ENCODE measurements at regions not wholly inside any gene's neighbourhood (a gene's known extent, or its start where the extent isn't known, plus 50 kb on each side); places are given as distances from the start of the nearest gene placed in this dataset.
"Not testable (repeated sequence)": the region's sequence is repeated elsewhere in the genome, so short reads cannot be mapped to it uniquely, and the experiment has no call there.

DNA sequence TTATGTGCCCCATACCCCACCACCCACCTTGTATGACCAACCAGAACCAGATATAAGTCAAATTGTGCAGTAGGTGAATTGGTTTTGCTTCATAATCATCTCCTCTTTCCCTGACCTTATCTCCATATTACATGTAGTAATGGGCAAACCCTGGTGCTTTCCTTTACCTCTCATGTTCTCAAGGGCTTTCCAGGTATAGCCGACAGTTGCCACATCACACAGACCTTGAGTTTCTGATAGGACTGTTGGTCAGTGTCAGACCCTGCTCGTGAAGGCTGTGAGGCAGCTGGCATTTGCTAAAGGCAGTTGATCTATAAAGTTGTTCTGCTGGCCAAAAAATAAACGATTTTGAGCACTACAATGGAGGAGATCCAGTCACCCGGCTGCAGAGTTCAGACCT, 145.9 kb downstream of the ALX1 start:
- DNase-seq: no peak

DNA sequence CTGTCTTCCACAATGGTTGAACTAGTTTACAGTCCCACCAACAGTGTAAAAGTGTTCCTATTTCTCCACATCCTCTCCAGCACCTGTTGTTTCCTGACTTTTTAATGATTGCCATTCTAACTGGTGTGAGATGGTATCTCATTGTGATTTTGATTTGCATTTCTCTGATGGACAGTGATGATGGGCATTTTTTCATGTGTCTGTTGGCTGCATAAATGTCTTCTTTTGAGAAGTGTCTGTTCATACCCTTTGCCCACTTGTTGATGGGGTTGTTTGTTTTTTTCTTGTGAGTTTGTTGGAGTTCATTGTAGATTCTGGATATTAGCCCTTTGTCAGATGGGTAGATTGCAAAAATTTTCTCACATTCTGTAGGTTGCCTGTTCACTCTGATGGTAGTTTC, 153.1 kb downstream of the ALX1 start:
- not testable (repeated sequence) for DNase-seq

GRCh38 chr12:85440271-85440670, 160.3 kb downstream of the ALX1 start:
- no peak for DNase-seq

DNA sequence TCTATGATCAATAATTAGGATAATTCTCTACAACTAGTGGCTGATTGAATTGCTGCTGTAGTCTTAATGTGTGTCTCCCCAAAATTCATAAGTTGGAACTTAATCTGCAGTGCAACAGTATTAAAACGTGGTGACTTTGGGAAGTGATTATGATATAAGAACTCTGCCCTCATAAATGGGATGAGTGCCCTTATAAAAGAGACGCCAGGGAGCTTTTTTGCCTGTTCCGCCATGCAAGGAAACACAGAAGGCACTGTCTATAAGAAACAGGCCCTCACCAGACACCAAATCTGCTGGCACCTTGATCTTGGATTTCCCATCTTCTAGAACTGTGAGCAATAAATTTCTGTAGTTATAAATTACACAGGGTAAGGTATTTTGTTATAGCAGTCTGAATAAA, 161.0 kb downstream of the ALX1 start:
- no peak for DNase-seq

DNA sequence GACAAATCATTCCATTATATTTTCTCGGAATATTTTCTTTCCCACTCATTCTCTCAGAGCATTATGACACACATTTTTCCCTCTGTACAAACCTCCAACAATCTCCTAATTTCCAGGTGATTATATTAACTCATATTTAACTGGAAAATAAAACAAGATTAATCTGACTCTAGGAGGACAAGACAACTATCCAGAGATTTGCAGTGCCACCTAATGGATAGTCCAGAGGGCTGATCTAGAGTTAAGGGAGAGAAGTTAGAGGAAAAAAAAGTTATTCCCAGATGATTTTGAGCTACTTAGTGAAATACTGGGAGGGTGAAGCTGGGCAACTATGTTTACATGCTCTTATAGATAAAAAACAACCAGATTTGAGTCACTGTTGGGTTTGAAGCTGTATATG, 161.7 kb downstream of the ALX1 start:
- DNase-seq: peak; percentile 57

- DNase-seq: peak; percentile 28
Observed at GRCh38 chr12:85445060-85445938, 165.3 kb downstream of the ALX1 start.

DNA sequence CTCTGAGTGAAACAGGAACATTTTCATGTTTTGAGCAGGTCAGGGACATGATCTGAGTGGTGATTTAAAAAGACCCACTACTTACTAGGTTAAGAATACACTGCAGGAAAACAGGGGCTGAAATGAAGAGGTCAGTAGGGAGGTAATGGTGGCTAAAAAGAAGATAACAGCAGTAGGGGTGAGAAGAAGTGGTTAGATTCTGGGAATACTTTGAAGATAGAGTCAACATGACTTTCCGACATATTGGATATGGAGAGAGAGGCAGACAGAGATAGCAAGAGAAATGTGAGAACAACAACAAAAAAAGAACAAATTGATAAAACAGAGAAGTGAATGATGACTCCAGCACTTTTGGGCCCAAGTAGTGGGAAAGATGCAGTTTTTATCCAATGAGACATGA, 168.0 kb downstream of the ALX1 start:
- no peak for DNase-seq

DNA sequence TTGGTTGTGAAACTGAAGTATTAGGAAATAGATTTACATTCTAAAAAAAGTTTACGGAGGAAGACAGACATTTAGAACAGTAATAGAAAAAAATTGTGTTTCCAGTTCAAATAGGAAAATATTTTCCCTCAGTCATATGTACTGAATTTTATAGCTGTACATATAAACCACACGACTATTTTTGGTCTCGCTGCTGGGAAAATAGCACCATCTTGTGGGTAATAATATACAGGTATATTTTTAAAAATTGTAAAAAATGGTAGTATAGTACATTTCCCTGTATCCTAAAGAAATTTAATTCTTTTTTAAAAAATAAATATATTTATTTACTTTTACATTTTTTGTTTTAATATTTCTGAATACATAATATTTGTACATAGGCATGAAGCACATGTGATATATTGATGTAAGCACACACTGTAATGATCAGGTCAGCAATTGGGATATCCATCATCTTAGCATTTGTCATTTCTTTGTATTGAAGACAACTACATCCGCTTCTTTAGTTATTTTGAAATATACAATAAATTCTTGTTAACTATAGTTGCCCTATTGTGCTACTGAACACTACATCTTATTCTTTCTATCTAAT, 168.6 kb downstream of the ALX1 start:
- DNase-seq: peak; percentile 67

DNA sequence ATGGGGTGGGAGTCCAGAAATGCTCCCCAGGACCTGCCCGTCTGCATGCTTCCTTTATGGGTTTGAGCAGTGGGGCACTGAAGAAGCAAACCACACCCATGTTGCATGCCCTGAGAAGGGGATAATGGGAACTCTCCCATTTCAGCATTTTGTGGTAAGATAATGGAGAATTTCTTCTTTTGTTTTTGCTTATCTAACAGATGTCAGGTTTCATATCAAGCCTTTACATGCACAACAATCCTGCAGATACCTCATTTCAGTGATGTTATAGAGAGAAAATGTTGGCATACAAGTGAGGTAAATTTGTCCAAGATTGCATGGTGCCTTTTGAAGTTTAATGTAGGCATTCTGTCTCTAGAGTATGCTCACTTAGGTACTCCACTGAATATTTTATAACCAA, 177.0 kb downstream of the ALX1 start:
- no peak for DNase-seq

GRCh38 chr12:85461127-85461526, 181.1 kb downstream of the ALX1 start:
- DNase-seq: no peak

GRCh38 chr12:85462888-85463287, 182.9 kb downstream of the ALX1 start:
- no peak for DNase-seq

DNA sequence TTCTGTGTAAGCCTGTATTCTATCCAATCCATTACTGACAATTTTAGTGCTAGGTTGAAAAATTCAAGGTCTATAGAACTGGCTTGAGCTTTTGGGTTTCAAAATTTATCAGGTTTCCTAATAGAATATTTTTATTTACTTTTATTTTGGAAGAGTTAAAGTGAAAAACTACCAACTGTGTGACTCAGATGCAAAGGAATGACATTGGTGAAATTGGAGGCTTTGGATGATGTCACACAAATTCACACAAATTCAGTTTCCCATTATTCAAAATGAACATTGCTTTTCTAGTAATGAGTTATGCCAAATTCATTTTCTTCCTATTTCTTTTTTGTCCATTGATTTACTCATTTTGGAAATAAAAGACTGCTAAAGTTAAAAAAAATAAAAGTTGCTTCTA, 186.9 kb downstream of the ALX1 start:
- no peak for DNase-seq

- DNase-seq: peak; percentile 90
Observed at GRCh38 chr12:85468356-85469157, 188.5 kb downstream of the ALX1 start.

GRCh38 chr12:85469158-85470086, 189.4 kb downstream of the ALX1 start:
- DNase-seq: peak; percentile 85

DNA sequence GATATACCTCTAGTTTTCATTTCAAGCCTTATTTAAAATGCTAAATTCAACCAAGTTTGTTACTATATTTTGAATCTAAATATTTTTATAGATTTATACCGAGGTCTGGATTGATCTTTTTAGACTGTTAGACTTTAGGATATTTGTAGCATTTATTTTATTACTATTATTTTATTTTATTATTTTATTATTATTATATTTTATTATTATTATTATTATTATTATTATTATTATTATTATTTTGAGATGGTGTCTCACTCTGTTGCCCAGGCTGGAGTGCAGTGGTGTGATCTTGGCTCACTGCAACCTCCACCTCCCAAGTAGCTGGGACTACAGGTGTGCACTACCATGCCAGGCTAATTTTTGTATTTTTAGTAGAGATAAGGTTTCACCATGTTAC, 195.3 kb downstream of the ALX1 start:
- DNase-seq: not testable (repeated sequence)

GRCh38 chr12:85476756-85477155, 196.7 kb downstream of the ALX1 start:
- DNase-seq: no peak

GRCh38 chr12:85484387-85484786, 204.4 kb downstream of the ALX1 start:
- DNase-seq: peak; percentile 21

GRCh38 chr12:85489194-85489593, 209.2 kb downstream of the ALX1 start:
- DNase-seq: peak; percentile 87

- no peak for DNase-seq
Observed at GRCh38 chr12:85504164-85504563, 224.1 kb downstream of the ALX1 start.

DNA sequence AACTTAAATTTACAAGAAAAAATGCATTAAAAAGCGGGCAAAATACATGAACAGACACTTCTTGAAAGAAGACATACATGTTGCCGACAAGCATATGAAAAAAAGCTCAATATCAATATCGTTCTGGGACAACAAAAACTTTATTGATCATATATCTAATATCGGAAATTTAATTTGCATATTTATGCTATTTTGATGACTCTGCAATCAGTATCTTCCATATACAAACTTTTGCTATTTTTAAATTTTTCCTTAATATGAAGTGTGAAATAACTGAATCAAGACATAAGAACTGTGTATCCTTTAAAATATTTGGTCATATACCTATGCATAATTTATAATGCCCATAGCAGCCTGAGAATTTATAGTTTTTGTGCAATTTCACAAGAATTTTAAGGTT, 224.6 kb downstream of the ALX1 start:
- DNase-seq: no peak

- DNase-seq: no peak
Observed at GRCh38 chr12:85507456-85507855, 227.4 kb downstream of the ALX1 start.

GRCh38 chr12:85509081-85509856, 229.2 kb downstream of the ALX1 start:
- no peak for DNase-seq
